NB4 (cell line): ENCODE measurements at regions not wholly inside any gene's neighbourhood (a gene's known extent, or its start where the extent isn't known, plus 50 kb on each side); places are given as distances from the start of the nearest gene placed in this dataset.

Experiments
- MYC ChIP-seq: IDR thresholded peaks from 2 replicates; pipeline ENCODE4 v1.6.1; 2011; ENCODE audit warnings: low read depth, low read length
- POLR2A ChIP-seq: IDR thresholded peaks from 2 replicates; pipeline ENCODE4 v1.6.1; 2011; ENCODE audit warnings: mild to moderate bottlenecking; ENCODE audit not compliant: insufficient read length; ENCODE audit errors: extremely low read depth
- TF ChIP-seq, protein P1 (sequence below): IDR thresholded peaks from one replicate; pipeline ENCODE4 v1.5.1; 2012; ENCODE audit warnings: low read depth, low read length
- TF ChIP-seq, protein P2 (sequence below): IDR thresholded peaks from 2 replicates; pipeline ENCODE4 v1.6.1; 2011; ENCODE audit warnings: low read depth, low read length

DNA sequence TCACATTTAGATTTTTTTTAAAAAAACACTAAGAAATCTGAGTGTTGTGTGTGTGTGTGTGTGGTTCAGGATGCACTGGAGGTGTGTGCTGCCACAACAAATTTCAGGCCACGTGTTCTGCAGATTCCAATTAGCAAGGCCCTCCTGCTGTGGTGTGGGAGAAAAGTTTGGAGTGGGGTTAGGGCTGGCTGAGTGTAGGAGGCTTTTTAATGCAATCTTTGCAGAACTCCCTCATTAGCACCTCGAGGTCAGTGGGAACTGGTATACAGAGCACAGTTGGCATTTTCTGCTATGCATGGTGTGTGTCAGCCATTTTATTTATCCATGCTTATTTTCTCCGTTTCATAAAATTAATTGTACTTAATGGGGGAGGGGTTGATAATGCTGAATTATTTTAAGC is 187.6 kb downstream of the SOX4 start:
- TF ChIP-seq, protein P1, sequence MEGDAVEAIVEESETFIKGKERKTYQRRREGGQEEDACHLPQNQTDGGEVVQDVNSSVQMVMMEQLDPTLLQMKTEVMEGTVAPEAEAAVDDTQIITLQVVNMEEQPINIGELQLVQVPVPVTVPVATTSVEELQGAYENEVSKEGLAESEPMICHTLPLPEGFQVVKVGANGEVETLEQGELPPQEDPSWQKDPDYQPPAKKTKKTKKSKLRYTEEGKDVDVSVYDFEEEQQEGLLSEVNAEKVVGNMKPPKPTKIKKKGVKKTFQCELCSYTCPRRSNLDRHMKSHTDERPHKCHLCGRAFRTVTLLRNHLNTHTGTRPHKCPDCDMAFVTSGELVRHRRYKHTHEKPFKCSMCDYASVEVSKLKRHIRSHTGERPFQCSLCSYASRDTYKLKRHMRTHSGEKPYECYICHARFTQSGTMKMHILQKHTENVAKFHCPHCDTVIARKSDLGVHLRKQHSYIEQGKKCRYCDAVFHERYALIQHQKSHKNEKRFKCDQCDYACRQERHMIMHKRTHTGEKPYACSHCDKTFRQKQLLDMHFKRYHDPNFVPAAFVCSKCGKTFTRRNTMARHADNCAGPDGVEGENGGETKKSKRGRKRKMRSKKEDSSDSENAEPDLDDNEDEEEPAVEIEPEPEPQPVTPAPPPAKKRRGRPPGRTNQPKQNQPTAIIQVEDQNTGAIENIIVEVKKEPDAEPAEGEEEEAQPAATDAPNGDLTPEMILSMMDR, result no peak
- no peak for TF ChIP-seq POLR2A
- TF ChIP-seq, protein P2, sequence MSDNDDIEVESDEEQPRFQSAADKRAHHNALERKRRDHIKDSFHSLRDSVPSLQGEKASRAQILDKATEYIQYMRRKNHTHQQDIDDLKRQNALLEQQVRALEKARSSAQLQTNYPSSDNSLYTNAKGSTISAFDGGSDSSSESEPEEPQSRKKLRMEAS, result no peak
- TF ChIP-seq MYC, result no peak
